Frontal cortex (tissue), 3 donors: ENCODE measurements at regions not wholly inside any gene's neighbourhood (a gene's known extent, or its start where the extent isn't known, plus 50 kb on each side); places are given as distances from the start of the nearest gene placed in this dataset.

Experiments
- DNase-seq, 2 donors: peaks; one replicate each; pipeline ENCODE4 v3.0.0; 2012; ENCODE audit warnings: low spot score in 2 of 2
- FAIRE-seq: peaks from 2 replicates; lab custom pipeline; 2012; peaks lifted over from hg19 to GRCh38; lab: Jason Lieb, UNC
- donor health status: control.
- donor health status: control.
- donor health status: control.

DNA sequence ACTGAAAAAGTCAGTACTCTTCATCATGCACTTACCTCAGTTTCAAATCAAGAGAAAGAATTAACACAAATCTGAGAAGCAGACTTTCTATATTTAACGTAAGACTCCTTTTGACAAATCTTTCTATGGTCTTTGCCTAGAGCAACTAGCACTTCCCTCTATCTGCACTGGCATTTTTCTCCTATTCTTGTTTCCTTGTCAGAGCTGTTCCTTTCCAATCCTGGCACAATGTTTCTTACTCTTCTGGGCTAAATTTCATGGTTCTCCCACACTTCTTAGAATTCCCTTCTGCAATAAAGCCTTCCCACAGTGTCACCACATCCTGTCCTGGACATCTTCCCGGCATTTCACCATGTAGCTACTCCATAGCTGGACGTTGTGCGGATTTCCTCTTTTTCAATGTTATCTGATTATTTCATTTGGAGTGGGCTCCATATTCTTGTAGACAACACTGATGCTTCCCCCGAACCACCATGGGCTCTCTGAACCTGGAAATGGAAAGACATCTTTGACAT, 144.7 kb upstream of the CTNNA2 start:
- FAIRE-seq (no peak), DNase-seq (no peak)

DNA sequence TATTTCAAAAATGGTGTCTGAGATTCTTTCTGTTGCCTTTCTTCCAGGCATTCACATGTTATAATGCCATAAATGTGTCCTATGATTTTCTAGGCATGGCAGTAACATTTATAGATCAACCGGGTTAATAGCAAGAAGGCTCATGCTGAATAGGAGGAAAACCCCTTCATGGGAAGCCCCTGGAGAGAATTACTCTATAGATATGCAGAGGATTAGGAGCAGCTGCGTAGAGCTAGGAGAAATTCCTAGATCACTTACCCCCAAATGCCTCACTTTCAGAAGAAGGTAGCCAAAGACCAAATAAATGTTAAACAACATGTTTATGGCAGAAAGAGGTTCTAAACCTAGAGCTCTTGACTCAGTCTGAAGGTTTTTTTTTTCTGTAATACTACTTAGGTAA, 153.4 kb upstream of the CTNNA2 start:
- FAIRE-seq (no peak), DNase-seq (no peak)

DNA sequence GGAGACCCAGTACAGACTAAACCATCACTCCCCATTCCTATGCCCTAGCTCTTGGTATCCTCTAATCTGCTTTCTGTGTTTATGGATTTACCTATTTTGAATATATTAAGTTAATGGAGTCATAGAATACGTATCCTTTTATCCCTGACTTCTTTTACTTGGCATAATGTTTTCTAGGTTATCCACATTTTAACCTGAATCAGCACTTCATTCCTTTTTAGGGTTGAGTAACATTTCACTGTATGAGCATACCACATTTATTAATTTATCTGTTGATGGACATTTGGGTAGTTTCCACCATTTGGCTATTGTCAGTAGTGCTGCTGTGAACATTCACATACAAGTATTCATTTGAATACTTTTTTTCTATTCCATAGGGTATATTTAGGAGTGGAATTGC, 157.3 kb upstream of the CTNNA2 start:
- no peak for DNase-seq
- FAIRE-seq, result no peak

DNA sequence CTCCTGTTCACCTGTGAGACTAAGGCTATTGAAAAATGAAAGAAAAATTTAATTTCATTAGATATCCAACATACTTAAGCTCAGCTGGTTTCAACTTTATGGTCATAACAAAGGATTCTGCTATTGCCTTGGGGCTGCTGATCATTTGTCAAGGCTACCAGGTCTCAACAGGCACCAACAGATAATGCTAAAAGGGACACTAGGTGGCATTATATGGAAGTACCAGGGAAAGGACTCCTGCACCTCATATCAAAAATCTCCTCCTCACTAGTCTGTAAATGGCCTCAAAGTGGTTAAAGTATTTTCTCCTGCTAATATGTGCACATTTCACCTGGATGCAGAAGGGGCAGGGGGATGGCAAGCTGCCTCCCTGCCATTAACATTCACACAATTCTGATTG, 167.9 kb upstream of the REG3A start:
- FAIRE-seq, result no peak

DNA sequence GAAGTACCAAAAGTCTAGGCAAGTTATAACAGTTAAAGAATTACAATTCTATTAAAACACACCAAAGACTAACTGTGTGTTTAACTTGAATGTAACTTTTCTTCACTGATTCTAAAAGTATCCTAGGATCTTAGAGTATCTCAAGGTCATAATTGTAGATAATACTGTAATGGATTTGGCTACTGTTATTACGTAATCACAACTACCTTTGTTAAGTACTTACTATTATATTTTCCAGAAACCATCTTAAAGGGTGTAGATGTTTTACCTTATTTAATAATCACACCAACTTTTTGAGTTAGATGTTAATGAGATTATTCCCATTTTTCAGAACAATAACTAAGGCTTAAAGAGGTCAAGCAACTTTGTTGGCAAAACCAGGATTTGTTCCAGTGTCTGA, 161.3 kb upstream of the REG3A start:
- FAIRE-seq, result no peak

More for the DNA sequence above, 167.9 kb upstream of the REG3A start:
- DNase-seq, result no peak

DNA sequence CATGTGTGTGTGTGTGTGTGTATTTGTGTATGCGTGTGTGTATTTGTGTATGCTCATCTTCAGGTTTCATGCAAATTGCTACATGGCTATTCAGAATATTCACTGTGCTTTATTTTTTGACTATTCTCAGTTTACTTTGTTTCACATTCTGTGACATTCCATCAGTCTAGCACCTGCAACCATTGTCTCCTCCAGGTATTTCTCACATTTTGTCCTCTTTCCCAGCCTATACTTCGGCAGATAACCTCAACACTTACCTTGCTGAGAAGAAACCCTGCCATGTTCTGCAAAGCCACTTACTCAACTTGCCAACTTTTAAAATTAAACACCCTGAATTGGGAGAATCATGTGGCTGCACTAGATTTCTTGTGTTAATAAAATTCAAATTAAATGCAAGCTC, 135.4 kb upstream of the REG3A start:
- FAIRE-seq, result no peak
- no peak for DNase-seq

More for the DNA sequence above, 161.3 kb upstream of the REG3A start:
- no peak for DNase-seq

DNA sequence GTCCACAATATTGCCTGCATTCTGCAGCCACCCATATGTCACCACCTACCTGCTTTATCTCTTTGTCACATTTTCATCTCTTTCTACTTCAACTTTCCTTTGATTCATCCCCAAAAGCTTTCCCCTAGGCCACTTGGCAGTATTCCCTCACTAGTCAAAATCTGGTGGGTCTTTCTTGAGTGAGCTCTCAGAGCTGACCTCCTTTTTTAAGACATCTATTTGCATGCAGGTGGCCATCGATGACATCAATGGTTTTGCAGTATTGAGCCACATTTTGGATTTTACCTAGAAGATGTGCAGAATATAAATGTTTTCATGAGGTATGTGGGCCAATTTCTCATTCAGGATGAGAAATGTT, 133.4 kb upstream of the REG3A start:
- FAIRE-seq (no peak), DNase-seq (peak in 1 of 2 donors; percentile 8)

DNA sequence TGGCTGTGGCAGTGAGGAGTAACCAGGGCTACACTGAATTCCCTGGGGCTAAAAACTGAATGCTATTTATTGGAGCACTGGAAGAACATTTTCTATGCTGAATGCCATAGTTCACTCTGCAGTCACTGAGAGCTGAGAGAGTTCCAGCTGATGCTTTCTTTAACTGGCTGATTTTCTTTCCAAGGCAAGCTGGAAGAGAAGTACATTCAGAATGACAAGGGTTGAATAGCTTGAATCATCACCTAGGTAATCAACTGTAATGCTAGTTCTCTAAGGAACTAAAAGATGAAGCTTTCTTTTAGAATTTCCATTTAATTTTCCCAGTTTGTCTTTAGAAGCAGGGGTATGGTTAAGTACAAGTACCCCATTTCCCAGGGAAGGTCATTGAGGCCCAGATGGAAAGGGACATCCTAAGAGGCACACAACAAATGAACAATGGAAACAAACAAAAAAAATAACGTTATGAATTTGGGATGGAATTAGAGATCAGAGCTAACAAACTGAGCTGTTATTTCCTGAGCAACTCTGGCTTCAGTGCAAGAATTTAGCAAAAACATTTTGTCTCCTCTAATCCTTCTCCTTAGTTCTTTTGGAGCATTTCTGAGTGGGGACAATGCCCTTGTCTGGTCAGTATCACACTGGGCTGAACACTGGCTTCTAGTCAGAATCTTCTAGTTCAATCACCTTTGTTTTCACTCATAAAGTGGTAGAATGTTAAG, 132.8 kb upstream of the REG3A start:
- FAIRE-seq (no peak), DNase-seq (peak in 1 of 2 donors; percentile 7)

DNA sequence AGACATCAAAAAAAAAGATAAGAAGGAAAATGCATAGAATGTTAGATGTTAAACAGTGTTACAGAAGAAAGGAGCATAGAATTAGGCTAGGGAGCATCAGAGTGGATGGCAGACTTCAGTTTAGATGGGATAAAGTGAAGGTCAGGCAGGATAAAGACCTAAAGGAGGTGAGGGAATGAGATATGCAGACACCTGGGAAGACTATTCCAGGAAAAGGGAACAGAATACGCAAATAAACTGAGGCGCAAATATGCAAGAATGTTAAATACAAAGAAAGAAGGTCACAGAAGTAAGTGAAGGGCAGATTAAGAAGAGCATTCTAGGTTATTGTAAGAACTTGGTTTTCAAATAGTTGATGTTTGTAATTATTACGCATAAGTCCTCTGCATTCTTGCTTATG, 116.3 kb upstream of the REG3A start:
- DNase-seq (no peak), FAIRE-seq (no peak)

DNA sequence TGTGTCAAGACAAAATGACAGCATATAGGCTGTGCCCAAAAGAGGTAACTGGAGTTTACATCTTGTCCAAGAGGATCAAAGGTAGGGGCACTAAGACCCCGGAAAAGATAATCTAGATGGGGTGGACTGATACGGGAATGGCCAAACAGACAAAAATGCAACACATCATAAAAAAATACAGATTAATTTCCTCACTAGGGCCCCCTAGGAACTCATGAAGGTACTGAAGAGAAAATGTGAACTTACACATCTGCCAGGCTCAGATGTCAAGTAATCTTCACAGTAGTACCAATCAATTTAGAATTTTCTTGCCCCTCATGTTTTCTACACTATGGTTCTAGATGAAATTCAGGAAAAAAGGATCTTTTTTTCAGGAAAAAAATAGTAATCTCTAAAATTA, 115.6 kb upstream of the REG3A start:
- DNase-seq (no peak), FAIRE-seq (no peak)

DNA sequence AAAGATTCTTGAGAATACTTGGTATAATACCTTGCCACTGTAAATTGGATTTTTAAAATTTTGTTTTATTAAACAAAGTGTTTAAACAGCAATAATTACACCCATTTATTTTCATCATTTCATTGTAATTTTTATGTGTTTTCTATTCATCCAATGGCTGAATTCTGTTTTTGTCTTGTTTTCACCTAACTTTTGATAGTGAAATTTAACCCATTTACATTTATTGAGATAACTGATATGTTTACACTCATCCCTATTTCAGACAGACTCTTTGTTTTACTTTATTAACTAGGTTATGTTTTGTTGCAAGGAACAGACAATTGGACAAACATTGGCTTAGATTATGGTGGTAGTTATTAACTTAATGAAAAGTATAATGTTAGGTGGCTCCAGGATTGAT, 113.1 kb upstream of the REG3A start:
- DNase-seq, result no peak
- FAIRE-seq, result no peak

DNA sequence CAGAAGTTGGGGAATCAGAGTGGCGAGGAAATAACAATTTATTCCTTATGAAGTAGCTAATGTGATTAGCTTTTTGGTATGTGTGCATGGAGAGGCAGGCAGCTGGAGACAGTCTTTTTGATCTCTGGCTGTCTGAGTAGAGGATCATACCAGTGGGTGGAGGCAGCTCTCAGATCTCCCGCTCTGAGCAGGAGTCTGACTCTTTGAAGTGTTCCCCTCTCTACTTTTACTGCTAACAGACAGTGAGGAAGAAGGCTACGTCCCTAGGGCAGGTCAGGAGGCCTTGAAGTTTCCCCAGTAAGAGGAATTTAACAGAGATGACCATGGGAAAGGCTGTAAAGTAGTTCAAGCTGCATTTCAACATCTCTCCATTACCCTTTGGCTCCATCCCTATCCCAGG, 111.9 kb upstream of the REG3A start:
- DNase-seq (no peak), FAIRE-seq (no peak)

DNA sequence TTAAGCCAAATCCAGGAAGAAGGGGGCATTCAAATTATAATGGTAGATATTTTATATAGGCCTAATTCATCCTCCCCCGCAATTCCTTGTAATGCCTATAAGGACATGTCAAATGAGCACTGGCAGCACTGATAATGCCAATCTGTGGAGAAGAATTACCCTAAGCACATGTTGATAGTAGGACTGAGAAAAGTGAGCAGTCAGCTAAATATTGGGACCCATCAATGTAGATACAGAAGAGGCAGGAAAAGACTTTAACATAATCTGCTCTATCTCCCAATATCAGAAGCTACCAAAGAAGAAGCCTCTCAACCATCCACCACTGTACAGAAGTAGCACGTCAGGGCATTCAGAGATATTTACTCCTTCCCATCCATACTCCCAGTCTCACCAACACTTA, 101.3 kb upstream of the REG3A start:
- DNase-seq (no peak), FAIRE-seq (no peak)

DNA sequence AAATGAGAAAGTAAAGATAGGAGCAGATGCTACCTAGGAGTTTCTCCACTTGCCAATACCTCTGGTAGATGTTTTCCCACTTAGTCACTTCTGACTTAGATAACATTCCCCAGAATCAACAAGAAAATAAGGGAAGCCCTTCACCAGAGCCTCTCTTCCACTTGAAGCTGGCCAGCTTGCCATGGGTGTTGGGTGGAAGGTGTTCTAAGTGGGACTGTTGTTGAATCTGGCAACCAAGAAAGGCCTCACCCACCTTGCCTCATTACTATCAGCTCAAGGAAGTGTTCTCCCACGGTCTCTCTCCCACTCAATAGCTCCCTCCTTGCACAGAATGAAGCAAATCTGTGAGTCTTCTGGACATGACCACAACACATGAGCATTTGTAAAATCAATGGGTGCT, 100.4 kb upstream of the REG3A start:
- DNase-seq (no peak), FAIRE-seq (no peak)

DNA sequence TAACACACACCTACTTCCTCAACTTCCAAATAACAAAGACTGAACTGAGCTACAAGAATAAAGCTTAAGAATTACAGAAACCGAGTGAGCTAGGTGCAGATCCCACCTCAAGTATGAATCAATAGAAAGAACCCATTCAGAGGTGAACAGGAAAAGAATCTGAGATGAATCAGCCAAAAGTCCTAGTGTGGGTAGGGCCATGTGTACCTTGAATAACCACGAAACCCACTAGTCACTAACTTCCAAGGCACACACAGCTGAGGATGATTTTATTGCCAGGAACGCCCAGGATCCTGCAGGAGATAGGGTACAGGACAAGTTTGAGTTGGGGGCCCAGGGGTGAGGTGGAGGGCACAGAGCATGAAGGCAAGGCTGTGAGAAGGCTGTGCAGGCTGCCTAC, 99.7 kb upstream of the REG3A start:
- no peak for DNase-seq
- FAIRE-seq, result no peak

DNA sequence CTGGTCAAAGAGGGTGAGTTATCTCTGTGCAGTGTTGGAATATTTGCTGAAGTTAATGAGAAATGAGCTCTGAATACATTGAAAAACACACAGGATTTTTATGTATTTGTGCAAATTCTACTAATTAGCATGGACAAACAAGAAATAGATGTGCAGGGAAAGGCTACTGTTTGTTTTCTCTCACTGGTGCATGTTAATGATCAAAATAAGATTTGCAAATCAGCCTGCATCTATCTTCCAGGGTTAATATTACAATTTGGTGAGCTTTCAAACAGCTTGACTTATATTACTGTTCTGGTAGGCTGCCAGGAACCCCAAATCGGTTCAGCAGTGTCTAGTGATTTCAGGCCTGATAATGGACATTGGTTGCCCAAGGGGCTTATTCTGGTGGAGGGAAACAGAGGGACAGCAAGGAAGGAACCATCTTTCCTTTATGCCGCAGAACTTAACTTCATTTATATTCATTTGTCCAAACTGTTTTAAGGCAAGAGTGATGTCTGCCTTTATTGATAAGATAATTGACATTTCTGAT, 93.8 kb upstream of the REG3A start:
- FAIRE-seq (no peak), DNase-seq (no peak)

DNA sequence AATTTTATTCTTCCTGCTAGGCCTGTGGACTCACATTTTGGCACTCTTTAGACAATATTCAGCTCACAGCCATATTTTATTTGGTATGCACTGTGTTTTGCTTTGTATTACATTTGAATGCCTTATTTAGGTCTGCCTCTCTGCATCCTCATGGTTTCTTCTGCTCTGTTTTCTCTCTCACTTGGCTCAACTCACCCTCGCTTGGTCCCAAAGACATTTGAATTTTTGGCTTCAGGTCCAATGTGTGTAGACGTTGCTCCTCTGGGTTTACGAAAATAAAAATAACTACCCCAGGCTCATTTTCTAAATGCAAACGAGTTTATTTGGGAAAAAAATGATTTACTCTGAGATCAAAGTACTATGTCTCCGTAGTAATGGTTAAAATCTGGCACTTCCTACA, 91.1 kb upstream of the REG3A start:
- DNase-seq, result no peak

DNA sequence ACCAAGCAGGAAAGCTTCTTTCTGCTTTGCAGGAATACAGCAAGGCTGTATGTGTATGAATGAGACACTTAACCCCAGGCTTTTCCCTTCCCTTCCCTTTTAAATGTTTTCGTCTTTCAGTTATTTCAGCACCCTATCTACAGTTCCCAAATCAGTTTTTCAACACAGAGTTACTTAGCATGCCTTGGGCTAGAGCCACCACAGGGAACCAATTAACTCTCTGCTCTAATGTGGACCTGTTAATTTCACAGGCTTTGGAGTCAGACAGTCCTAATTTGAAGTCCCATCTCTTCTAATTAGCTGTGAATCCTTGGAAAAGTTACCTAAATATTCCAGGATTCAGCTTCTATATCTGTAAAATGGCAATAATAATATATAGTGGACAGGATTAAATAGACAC, 89.2 kb upstream of the REG3A start:
- DNase-seq (no peak), FAIRE-seq (no peak)

More for the DNA sequence above, 91.1 kb upstream of the REG3A start:
- no peak for FAIRE-seq

DNA sequence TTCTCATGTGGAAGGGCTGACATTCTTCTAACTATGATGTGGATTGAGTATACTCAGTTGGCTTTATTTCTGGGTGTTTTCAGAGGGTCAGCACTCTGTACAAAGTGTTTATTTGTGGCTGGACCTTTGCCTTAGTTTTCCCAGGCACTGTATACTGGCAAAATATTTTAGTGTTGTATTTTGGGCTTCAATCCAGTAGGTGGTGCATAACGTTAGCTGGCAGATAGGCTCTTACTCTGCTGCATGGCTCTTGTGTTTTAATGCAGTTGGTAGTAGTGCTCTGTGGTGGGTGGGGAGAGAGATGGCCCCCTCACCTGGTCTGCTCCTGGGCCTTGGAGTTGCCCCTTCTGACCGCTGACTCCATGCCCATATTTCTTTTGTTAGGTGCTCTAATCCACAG, 75.6 kb upstream of the REG3A start:
- FAIRE-seq, result no peak
- no peak for DNase-seq

DNA sequence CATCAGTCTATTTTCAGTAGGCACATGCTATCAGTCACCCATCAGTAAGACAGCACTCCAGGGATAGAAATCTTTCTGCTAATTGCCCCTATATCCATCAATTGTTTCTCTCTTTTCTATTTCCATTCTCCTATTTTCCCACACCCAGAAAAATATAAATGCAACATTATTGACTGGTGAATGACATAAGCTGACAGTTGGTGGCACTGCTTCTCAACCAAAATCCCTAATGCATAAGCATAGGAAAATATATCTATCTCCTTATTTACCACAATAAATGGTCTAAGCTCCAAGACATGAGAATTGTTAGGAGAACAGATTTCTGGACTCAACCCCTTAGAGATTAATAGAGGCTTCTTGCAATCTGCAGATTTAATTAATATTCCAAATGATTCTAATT, 64.0 kb upstream of the REG3A start:
- DNase-seq, result no peak
- no peak for FAIRE-seq

DNA sequence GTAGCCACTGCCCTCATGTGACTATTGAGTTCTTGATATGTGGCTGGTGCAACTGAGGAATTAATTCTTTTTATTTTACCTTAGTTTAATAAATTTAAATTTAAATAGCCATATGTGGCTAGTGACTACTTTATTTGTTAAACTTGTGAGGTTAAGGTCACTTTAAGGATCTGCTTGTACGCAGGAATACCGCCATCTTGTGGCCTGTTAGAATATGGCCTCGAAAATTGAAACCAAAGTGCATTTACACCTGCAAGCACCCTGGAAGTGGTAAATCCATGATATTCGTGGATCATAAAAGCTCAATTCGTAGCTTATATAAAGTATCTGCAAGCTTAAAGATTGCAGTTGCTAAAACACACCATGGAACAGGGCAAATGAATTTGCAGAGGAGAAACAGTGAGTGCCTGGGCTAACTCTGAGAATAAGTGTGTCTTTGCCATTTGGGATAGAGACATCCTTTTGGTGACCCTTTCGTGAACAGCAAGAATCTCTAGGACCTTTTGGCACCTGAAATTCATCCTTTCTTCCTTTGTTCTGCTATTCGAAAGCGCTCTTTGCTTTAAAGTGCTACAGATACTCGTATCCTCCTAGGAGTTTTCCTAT, 59.9 kb upstream of the REG3A start:
- DNase-seq (peak in 1 of 2 donors; percentile 25), FAIRE-seq (peak; percentile 64)
